ENCODE measurements at regions not wholly inside any gene's neighbourhood (a gene's known extent, or its start where the extent isn't known, plus 50 kb on each side); places are given as distances from the start of the nearest gene placed in this dataset.

DNA sequence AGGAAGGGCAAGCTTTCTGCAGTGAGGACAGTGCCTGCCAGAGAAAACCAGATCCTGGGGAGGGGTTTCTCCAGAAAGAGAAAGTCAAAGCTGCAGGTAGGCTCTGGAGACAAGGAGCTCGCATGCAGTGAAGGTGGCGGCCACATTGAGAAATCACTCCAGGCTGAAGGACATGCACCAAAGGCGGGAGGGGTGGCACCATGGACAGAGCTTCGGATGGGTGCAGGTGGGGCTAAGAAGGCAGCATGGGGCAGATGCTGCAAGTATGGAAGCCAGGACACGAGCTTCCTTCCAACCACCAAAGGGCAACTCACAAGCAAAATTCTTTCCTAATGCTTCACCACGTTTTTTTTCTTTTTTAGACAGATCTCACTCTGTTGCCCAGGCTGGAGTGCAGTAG lies 104.4 kb upstream of the SLC35G4 start:
- TF ChIP-seq, protein P1, sequence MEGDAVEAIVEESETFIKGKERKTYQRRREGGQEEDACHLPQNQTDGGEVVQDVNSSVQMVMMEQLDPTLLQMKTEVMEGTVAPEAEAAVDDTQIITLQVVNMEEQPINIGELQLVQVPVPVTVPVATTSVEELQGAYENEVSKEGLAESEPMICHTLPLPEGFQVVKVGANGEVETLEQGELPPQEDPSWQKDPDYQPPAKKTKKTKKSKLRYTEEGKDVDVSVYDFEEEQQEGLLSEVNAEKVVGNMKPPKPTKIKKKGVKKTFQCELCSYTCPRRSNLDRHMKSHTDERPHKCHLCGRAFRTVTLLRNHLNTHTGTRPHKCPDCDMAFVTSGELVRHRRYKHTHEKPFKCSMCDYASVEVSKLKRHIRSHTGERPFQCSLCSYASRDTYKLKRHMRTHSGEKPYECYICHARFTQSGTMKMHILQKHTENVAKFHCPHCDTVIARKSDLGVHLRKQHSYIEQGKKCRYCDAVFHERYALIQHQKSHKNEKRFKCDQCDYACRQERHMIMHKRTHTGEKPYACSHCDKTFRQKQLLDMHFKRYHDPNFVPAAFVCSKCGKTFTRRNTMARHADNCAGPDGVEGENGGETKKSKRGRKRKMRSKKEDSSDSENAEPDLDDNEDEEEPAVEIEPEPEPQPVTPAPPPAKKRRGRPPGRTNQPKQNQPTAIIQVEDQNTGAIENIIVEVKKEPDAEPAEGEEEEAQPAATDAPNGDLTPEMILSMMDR (IDR thresholded peaks at IDR 0.05) = no peak
- TF ChIP-seq POLR2A (IDR thresholded peaks at IDR 0.05) = no peak
